ENCODE measurements at regions not wholly inside any gene's neighbourhood (a gene's known extent, or its start where the extent isn't known, plus 50 kb on each side); places are given as distances from the start of the nearest gene placed in this dataset.

DNA sequence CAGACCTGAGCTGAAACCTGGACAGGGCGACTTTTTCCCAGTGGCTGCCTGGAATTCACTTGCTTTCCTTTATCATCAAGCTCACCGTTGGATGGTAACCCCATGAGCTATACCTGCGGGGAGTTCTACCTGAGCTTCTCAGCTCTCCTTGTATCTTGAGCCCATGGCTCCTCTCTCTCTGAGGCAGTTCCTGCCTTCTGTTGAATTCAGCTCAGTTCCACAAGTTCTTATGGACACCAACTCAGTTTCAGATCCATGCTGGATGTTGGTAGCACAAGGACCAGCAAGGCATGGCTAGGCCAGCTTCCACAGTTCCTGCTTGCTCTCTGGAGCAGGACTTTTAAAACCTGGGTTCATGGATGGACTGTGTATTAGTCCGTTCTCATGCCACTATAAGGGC is 58.3 kb upstream of the AMPD3 start:
- TF ChIP-seq SIN3A (IDR thresholded peaks at IDR 0.05; ENCODE audit: borderline replicate concordance, insufficient read depth, low read depth, low read length) = no peak
- TF ChIP-seq, protein P1, sequence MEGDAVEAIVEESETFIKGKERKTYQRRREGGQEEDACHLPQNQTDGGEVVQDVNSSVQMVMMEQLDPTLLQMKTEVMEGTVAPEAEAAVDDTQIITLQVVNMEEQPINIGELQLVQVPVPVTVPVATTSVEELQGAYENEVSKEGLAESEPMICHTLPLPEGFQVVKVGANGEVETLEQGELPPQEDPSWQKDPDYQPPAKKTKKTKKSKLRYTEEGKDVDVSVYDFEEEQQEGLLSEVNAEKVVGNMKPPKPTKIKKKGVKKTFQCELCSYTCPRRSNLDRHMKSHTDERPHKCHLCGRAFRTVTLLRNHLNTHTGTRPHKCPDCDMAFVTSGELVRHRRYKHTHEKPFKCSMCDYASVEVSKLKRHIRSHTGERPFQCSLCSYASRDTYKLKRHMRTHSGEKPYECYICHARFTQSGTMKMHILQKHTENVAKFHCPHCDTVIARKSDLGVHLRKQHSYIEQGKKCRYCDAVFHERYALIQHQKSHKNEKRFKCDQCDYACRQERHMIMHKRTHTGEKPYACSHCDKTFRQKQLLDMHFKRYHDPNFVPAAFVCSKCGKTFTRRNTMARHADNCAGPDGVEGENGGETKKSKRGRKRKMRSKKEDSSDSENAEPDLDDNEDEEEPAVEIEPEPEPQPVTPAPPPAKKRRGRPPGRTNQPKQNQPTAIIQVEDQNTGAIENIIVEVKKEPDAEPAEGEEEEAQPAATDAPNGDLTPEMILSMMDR (IDR thresholded peaks at IDR 0.05) = no peak
